GM18867 (cell line): ENCODE measurements at regions not wholly inside any gene's neighbourhood (a gene's known extent, or its start where the extent isn't known, plus 50 kb on each side); places are given as distances from the start of the nearest gene placed in this dataset.
"Not testable (repeated sequence)": the region's sequence is repeated elsewhere in the genome, so short reads cannot be mapped to it uniquely, and the experiment has no call there.

Source experiments
- ATAC-seq: cut with Tn5 transposase; IDR thresholded peaks from one replicate; pipeline ENCODE4 v1.9.1; 2021; ENCODE audit warnings: mild to moderate bottlenecking, moderate library complexity; ENCODE audit not compliant: unreplicated experiment

DNA sequence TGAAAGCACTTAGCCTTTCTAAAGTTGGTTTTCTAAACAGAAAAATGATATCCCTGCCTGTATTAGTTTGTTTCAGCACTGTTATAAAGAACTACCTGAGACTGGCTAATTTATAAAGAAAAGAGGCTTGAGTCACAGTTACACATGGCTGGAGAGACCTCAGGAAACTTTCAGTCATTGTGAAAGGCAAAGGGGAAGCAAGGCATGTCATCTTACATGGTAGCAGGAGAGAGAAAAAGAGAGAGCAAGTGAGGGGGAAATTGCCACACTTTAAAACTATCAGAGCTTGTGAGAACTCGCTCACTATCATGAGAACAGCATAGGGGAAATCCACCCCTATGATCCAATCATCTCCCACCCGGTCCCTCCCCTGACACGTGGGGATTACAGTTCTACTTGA is 64.9 kb downstream of the FAM170A start:
- ATAC-seq: peak; percentile 41

DNA sequence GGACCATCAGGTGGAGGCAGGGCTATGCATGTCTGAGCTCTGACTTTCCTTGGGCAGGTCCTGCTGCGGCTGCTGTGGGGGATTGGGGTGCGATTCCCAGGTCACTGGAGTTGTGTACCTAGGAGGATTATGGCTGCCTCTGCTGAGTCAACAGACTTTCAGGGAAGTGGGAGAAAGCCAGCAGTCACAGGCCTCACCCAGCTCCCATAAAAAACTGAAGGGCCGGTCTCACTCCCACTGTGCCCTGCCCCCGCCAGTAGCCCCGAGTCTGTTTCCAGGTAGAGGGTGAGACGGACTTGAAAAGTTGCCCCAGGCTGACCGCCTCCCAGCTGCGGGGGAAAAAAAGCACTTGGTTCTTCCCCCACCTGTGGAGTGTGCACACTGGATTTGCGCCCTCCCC is 76.7 kb downstream of the FAM170A start:
- ATAC-seq: no peak

DNA sequence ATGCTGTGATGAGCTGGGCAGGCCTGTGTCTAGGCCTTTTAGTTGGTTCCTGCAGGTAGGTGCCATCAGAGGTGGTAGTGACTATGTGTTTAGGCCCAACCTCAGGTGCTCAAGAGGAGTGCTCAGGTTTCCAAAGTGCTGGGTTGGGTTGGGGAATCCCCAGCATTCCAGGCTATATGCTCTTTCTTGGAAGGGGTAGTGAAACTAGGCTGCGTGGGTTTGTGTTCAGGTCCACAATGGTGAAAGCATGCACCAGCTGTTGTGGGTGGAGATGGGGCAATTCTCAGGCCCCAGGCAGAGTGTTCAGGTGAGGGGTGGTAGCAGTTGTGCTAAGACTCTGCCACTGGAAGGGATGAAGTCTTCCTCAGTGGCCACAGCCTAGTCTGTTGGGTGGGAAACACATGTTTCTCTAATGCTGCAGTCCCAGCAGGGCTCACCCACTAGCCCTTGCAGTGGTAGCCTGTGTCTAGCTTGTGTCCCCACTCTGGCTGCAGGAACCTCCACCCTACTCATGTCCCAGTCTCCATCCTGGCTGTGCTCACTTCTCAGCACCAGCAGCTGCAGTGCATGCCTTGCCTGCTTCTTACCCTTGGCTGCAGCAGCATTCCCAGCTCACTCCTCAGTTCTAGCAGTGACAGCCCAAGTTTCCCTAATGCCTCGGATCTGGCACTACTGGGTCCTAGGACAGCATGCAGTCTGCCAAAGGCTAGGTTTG is 78.9 kb downstream of the FAM170A start:
- no peak for ATAC-seq

DNA sequence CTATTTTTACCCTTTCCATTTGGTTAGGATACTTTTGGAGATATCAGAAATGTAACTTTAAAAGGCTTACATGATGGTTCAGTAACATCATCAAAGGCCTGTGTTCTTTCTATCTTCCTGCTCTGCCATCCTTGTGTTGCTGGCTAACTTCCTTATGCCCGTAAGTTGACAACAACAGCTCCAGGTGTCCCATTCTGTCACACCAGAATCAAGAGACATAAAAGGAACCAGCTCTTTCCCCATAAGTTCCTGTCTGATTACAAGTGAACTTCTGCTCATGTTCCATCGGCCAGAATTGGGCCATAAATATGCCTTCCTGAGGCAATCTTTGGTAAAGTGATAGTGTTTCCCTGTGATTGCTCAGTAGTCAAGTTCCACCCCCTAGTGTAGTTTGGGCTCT is 92.4 kb downstream of the FAM170A start:
- ATAC-seq: no peak

DNA sequence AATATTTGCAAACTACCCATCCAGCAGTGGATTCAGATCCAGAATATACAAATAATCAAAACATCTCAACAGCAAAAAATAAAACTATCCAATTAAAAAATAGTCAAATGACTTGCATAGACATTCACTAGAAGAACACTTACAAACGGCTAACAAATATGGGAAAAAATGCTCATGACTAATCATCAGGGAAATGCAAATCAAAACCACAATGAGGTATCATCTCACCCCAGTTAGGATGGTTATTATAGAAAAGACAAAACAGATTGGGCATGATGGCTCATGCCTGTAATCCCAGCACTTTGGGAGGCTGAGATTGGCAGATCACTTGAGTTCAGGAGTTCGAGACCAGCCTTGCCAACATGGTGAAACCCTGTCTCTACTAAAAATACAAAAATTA is 95.9 kb downstream of the FAM170A start:
- ATAC-seq: not testable (repeated sequence)

DNA sequence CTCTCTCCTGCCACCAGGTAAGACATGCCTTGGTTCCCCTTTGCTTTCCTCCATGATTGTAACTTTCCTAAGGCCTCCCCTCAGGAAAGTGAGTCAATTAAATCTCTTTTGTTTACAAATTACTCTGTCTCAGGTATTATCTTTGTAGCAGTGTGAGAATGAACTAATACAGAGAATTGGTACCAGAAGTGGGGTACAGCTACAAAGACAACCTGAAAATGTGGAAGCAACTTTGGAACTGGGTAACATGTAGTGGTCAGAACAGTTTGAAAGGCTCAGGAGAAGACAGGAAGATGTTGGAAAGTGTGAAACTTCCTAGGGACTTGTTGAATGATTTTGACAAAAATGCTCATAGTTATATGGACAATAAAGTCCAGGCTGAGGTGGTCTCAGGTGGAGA is 97.2 kb downstream of the FAM170A start:
- ATAC-seq: no peak

DNA sequence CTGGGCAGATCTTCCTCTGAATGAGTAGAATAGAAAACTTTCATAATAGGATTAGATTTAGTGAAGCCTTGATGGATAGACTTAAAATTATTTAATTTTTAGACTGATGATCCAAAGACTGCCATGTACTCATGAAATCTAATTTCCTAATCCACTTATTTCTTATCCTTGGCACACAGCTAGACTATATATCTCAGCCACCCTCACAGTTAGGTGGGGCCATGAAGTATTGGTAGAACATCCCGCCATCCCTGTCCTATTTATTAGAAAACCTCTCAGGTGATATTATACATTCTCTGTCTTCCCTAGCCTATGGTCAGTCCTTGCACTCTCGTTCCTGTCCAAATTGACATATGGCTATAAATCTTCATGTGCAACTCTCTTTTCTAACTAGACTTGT is 110.9 kb downstream of the FAM170A start:
- ATAC-seq: no peak

DNA sequence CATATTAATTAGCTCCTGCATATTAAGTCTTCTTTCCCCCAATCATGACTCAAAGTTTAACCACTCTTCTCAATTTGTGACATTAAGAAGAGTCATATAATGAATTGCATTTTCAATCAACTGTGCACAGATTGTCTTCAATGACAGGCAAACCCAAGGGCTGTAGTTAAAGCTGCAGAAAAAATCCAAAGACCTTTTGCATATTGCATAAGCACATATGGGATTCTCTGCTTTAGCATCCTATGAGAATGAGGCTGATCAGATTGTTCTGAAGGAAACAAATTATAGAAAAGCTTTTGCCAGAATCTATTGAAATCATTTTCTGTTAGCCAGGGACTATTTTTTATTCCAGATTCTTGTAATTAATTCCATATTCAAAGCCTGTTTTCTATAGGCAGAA is 112.3 kb downstream of the FAM170A start:
- ATAC-seq: no peak

DNA sequence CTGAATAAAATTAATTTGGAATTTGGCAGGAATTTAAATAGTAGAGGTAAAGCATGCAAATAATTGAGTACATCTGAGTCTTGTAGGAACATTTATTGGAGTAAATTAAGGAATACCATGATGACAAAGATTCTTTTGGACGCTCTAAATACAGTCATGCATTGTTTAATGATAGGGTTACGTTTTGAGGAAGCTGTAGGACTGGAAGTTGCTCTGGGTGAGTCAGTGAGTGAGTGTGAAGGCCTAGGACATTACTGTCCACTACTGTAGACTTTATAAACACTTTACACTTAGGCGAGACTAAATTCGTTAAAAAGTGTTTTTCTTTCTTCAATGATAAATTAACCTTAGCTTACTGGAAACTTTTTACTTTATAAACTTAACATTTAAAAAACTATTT is 113.0 kb downstream of the FAM170A start:
- ATAC-seq: no peak

DNA sequence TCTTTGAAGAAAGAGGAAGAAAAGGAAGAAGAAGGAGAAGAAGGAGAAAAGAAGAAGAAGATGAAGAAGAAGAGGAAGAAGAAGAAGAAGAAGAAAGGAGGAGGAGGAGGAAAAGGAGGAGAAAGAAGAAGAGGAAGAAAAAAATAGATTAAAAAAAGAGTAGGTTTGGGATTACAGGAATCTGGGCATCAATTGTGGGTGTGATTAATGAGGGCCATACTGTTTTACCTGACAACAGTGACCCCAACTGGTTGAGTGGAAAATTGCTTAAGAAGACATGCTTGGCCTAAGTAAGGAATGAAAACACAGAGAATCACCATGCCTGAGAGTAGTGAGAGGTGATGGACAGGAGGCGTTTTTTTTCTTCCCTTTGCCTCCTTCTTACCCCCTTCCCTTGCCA is 114.6 kb downstream of the FAM170A start:
- ATAC-seq: peak; percentile 97

DNA sequence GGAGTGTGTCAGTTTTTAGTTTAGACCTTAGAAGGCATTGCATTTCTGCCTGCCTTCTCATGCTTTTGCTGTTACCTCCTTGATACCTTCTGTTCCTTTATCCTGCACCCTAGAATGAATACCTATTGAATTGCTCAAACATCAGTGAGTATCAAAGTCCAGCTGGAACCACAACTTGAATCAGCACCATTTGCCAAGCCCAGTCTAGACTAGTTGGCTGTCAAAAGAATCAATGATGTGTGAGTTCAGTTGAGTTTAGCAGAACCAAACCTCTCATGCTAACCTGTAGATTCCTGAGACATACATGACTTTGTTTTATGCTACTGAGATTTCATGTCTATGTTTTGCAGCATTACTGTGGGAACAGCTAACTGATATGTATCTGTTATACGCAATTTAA is 116.6 kb downstream of the FAM170A start:
- no peak for ATAC-seq

DNA sequence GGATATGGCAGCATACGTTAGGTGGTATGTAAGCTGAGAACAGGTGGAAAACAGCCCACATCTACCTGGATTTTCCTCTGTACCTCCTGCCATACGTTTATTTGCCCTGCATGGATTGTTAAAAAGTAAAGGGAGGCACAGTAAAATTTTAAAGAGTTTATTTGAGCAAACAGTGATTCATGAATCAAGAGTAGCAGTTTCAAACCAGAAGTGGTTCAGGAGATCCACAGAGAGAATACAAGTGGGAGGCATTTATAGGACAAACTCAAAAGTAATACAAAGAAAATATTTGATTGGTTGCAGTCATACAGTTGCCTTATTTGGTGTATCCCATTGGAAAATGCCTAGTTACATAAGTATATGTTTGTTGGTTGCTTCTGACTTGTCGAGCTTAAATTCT is 117.6 kb downstream of the FAM170A start:
- no peak for ATAC-seq

DNA sequence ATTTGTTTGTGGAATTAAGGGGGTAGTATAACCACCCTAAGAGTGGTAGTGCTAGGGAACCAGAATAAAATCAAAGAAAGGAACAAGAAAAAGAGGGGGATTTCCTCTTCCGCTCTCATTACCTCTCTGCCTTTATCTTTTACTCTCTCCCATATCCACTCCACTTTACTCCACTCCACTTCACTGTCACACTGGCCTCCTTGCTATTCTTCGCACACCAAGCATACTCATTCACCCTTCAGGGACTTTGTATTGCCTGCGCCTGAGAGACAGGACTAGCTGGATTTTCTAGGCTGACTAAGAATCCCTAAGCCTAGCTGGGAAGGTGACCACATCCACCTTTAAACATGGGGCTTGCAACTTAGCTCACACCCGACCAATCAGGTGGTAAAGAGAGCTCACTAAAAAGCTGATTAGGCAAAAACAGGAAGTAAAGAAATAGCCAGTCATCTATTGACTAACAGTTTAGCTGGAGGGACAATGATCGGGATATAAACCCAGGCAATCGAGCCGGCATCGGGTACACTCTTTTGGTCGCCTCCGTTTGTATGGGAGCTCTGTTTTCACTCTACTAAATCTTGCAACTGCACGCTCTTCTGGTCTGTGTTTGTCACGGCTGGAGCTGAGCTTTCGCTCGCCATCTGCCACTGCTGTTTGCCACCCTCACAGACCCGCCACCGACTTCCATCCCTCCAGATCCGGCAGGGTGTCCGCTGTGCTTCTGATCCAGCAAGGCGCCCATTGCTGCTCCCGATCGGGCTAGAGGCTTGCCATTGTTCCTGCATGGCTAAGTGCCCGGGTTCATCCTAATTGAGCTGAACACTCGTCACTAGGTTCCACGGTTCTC is 121.8 kb downstream of the FAM170A start:
- ATAC-seq: no peak

DNA sequence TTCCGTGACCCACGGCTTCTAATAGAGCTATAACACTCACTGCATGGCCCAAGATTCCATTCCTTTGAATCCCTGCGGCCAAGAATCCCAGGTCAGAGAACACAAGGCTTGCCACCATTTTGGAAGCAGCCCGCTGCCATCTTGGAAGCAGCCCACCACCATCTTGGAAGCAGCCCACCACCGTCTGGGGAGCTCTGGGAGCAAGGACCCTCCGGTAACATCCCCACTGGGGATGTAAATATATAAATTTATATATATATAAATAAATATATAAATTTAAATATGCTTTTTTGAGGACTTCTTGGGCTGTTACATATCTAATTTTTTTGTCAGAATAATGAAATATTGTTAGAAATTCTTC is 122.4 kb downstream of the FAM170A start:
- no peak for ATAC-seq

DNA sequence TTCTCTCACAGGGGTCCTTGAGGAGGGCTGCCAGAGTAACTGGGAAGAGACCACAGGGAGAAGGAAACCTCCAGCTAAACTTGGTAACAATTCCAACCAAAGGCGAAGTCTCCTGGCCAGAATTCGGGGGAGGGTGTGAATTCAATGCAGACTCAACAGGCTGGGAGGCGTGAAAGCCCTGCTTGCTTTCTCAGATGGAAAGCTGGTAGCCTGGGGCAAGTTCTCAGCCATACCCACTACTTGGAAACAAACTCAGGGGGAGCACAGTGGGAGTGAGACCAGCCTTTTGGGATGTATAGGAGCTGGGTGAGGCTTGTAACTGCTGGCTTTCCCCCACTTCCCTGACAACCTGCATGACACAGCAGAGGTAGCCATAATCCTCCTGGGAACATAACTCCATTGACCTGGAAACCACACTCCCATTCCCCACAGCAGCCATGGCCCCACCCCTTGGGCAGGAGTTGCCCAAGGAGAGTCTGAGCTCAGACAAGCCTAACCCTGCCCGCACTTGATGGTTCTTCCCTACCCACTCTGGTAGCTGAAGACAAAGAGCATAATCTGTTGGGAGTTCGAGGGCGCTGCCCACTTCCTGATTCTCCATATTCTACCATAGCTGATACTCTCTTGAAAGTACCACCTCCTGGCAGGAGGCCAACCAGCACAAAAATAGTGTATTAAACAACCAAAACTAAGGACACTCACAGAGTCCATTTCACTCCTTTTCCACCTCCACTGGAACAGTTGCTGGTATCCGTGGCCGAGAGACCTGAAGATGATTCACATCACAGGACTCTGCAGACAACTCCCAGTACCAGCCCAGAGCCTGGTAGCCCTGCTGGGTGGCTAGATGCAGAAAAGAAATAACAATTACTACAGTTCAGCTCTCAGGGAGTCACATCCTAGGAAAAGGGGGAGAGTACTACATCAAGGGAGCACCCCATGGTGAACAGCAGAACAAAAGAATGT is 123.8 kb downstream of the FAM170A start:
- ATAC-seq: no peak

DNA sequence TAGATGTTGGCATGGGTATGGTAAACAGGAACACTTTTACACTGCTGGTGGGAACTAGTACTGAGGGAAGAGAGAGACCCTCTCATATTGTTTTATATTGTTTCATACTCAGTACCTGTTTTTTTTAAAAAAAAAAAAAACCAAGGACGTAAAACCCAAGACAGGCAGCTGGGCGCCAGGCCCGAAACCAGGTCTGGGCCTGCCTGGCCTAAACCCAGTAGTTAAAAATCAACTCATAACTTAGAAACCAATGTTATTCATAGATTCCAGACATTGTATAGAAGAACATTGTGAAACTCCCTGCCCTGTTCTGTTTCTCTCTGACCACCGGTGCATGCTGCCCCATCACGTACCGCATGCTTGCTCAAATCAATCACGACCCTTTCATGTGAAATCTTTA is 125.5 kb downstream of the FAM170A start:
- not testable (repeated sequence) for ATAC-seq

DNA sequence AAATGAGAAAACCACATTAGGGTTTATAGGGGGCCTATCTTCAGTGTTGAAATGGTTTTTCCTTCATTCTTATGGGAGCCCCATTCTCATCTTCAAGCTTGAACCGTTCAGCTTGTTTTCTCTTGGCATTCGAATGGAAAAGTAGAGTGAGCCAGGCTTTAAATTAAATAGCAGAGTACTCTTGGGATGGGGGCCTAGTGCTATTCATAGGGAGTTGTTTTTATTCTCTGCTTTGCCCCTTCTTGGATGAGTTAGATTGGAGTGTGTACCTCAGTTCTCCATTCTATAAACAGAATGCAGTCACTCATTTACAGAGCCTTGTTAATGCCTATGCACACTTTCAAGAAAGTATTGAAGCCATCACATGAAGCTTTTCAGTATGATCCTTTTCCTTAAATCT is 127.9 kb downstream of the FAM170A start:
- no peak for ATAC-seq

DNA sequence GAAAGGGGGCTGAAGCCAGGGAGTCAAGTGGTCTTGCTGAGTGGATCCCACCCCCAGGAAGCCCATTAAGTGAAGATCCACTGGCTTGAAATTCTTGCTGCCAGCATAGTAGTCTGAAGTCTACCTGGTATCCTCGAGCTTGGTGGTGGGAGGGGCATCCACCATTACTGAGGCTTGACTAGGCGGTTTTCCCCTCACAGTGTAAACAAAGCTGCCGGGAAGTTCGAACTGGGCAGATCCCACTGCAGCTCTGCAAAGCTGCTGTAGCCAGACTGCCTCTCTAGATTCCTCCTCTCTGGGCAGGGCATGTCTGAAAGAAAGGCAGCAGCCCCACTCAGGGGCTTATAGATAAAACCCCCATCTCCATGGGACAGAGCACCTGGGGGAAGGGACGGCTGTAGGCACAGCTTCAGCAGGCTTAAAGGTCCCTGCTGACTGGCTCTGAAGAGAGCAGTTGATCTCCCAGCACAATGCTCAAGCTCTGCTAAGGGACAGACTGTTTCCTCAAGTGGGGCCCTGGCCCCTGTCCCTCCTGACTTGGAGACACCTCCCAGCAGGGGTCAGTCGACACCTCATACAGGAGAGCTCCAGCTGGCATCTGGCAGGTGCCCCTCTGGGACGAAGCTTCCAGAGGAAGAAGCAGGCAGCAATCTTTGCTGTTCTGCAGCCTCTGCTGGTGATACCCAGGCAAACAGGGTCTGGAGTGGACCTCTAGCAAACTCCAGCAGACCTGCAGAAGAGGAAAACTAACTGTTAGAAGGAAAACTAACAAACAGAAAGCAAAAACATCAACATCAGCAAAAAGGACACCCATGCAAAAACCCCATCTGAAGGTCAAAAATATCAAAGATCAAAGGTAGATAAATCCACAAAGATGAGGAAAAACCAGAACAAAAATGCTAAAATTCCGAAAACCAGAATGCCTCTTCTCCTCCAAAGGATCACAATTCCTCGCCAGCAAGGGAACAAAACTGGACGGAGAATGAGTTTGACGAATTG is 140.6 kb downstream of the FAM170A start:
- ATAC-seq: not testable (repeated sequence)

DNA sequence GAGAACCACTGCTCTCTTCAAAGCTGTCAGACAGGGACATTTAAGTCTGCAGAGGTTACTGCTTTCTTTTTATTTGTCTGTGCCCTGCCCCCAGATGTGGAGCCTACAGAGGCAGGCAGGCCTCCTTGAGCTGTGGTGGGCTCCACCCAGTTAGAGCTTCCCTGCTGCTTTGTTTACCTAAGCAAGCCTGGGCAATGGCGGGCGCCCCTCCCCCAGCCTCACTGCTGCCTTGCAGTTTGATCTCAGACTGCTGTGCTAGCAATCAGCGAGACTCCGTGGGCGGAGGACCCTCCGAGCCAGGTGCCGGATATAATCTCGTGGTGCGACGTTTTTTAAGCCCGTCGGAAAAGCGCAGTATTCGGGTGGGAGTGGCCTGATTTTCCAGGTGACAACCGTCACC is 150.8 kb downstream of the FAM170A start:
- ATAC-seq: not testable (repeated sequence)

DNA sequence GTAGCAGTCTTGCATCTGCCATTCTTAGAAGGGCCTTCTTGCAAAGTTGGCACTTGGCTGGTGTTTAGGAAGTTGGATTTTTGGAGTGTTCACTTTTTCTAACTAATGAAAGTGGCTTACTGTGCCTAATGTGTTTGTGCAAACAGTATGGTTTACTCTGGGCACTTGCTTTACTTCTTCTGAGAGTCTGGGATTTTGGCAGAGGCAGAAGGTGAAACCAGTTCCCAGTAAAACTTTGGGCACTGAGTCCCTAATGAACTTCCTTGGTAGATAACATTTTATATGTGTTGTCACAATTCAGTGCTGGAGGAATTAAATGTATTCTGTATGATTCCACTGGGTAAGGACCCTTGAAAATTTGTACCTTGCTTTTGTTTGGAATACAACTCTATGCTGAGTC is 155.7 kb downstream of the FAM170A start:
- no peak for ATAC-seq
